ENCODE measurements at regions not wholly inside any gene's neighbourhood (a gene's known extent, or its start where the extent isn't known, plus 50 kb on each side); places are given as distances from the start of the nearest gene placed in this dataset.

- ATAC-seq (ENCODE audit: low read depth) (no peak), DNase-seq (no peak)
- Histone ChIP-seq H3K9ac (ENCODE audit: low read length) (no peak overlapping the region), H3K4me1 (ENCODE audit: control insufficient read depth in 2 of 2, insufficient read depth in 2 of 2, low read length in 2 of 2) (no peaks in the 10 kb centered on the region), H3K27me3 (replicated peaks in 1 of 4; ENCODE audit: control extremely low read depth in 1 of 4, control insufficient read depth in 3 of 4, insufficient read depth in 4 of 4, low read length in 3 of 4) (no peaks in the 10 kb centered on the region), H3K79me2 (ENCODE audit: control insufficient read depth, insufficient read depth, low read length) (no peaks in the 10 kb centered on the region), H4K20me1 (ENCODE audit: control insufficient read depth, insufficient read depth, low read length, poor library complexity, severe bottlenecking) (no peaks in the 10 kb centered on the region), H3K9me3 (ENCODE audit: control extremely low read depth in 1 of 3, control insufficient read depth in 2 of 3, insufficient read depth in 1 of 3, low read length in 2 of 3) (no peaks in the 10 kb centered on the region), H3K27ac (ENCODE audit: low read length in 2 of 2) (no peak overlapping the region), H3K36me3 (replicated peaks in 1 of 2; ENCODE audit: control extremely low read depth in 1 of 2, control insufficient read depth in 1 of 2, extremely low read depth in 1 of 2, insufficient read depth in 2 of 2, low read length in 1 of 2) (no peaks in the 10 kb centered on the region), H3K4me3 (ENCODE audit: control extremely low read depth in 1 of 5, extremely low read depth in 1 of 5, insufficient read depth in 1 of 5, low read depth in 2 of 5, low read length in 4 of 5) (no peak overlapping the region), H2AFZ (ENCODE audit: insufficient read depth, low read depth, low read length, poor library complexity, severe bottlenecking) (no peak overlapping the region), H3K4me2 (replicated peaks; ENCODE audit: low read depth, low read length, poor library complexity, severe bottlenecking) (no peak overlapping the region)
- Mint-ChIP-seq H3K4me3 (no peak overlapping the region), H3K9me3 (ENCODE audit: insufficient read depth) (no peaks in the 10 kb centered on the region), H3K27me3 (peaks cover 11% of the 10 kb centered on the region), H3K27ac (no peak overlapping the region), H3K4me1 (no peaks in the 10 kb centered on the region)
- intact Hi-C loops (cut with micrococcal nuclease) = no loop called here
- 100% methylated on average over 2 of the region's 4 CpGs for WGBS (ENCODE audit: insufficient coverage)
- TF ChIP-seq EZH2 (IDR thresholded peaks at IDR 0.05; ENCODE audit: borderline replicate concordance, insufficient read depth, low read depth, low read length, poor library complexity, severe bottlenecking) = no peak
- no peak for TF ChIP-seq CTCF (IDR thresholded peaks at IDR 0.05)
- ChIA-PET CTCF (no interaction called here), POLR2A (no interaction called here)
Measured at GRCh38 chr9:126017758-126018157, 270.6 kb downstream of the PBX3 start.

DNA sequence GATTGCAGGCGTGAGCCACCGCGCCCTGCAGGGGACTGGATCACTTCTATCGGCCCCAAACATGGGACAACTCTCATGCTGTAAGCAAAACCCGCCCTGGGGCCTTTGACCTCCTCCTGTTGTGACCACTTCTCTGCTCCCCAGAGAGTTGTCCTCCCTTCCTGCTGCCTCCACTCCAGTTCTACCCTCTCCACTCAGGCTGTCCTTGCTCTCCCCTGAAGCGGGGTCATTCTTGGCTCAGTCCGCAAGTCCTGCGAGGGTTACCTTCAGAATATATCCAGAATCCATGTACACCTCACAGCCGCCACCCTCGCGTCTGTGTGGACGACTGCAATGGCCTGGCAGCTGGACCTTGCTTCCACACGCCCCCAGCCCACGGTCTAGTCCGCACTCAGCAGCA, 273.7 kb downstream of the PBX3 start:
- ATAC-seq (ENCODE audit: low read depth) (no peak), DNase-seq (no peak)
- Histone ChIP-seq H3K79me2 (ENCODE audit: control insufficient read depth, insufficient read depth, low read length) (no peaks in the 10 kb centered on the region), H3K9ac (ENCODE audit: low read length) (no peak overlapping the region), H4K20me1 (ENCODE audit: control insufficient read depth, insufficient read depth, low read length, poor library complexity, severe bottlenecking) (no peaks in the 10 kb centered on the region), H3K9me3 (ENCODE audit: control extremely low read depth in 1 of 3, control insufficient read depth in 2 of 3, insufficient read depth in 1 of 3, low read length in 2 of 3) (peaks cover 0 to 9% (median 0%) of the 10 kb centered on the region in 3 donors), H3K4me1 (ENCODE audit: control insufficient read depth in 2 of 2, insufficient read depth in 2 of 2, low read length in 2 of 2) (no peaks in the 10 kb centered on the region), H3K4me3 (ENCODE audit: control extremely low read depth in 1 of 5, extremely low read depth in 1 of 5, insufficient read depth in 1 of 5, low read depth in 2 of 5, low read length in 4 of 5) (no peak overlapping the region), H3K4me2 (replicated peaks; ENCODE audit: low read depth, low read length, poor library complexity, severe bottlenecking) (no peak overlapping the region), H3K27ac (ENCODE audit: low read length in 2 of 2) (no peak overlapping the region), H2AFZ (ENCODE audit: insufficient read depth, low read depth, low read length, poor library complexity, severe bottlenecking) (no peak overlapping the region), H3K27me3 (replicated peaks in 1 of 4; ENCODE audit: control extremely low read depth in 1 of 4, control insufficient read depth in 3 of 4, insufficient read depth in 4 of 4, low read length in 3 of 4) (no peaks in the 10 kb centered on the region), H3K36me3 (replicated peaks in 1 of 2; ENCODE audit: control extremely low read depth in 1 of 2, control insufficient read depth in 1 of 2, extremely low read depth in 1 of 2, insufficient read depth in 2 of 2, low read length in 1 of 2) (no peaks in the 10 kb centered on the region)
- Mint-ChIP-seq H3K4me1 (no peaks in the 10 kb centered on the region), H3K4me3 (no peak overlapping the region), H3K9me3 (ENCODE audit: insufficient read depth) (peaks cover 3% of the 10 kb centered on the region), H3K27ac (no peak overlapping the region), H3K27me3 (peaks cover 5% of the 10 kb centered on the region)
- TF ChIP-seq CTCF (IDR thresholded peaks at IDR 0.05) (no peak), EZH2 (IDR thresholded peaks at IDR 0.05; ENCODE audit: borderline replicate concordance, insufficient read depth, low read depth, low read length, poor library complexity, severe bottlenecking) (no peak)
- CTCF ChIA-PET = no interaction called here
- 97% methylated on average over 15 of the region's 15 CpGs for WGBS (ENCODE audit: insufficient coverage)
- POLR2A ChIA-PET = no interaction called here
- intact Hi-C loops (cut with micrococcal nuclease) = no loop called here
